HG03097 (cell line): ENCODE measurements at regions not wholly inside any gene's neighbourhood (a gene's known extent, or its start where the extent isn't known, plus 50 kb on each side); places are given as distances from the start of the nearest gene placed in this dataset.
"Not testable (repeated sequence)": the region's sequence is repeated elsewhere in the genome, so short reads cannot be mapped to it uniquely, and the experiment has no call there.

ENCODE experiments used
- ATAC-seq: cut with Tn5 transposase; IDR thresholded peaks from one replicate; pipeline ENCODE4 v1.9.1; 2021; ENCODE audit not compliant: unreplicated experiment, low FRiP score

- ATAC-seq: no peak
Observed at GRCh38 chr4:152200511-152201333, 335.2 kb downstream of the FBXW7 start.

- no peak for ATAC-seq
Observed at GRCh38 chr4:152197211-152197610, 338.7 kb downstream of the FBXW7 start.

- no peak for ATAC-seq
Observed at GRCh38 chr4:152195888-152196287, 340.0 kb downstream of the FBXW7 start.

- ATAC-seq: no peak
Observed at GRCh38 chr4:152193059-152193458, 342.8 kb downstream of the FBXW7 start.

- no peak for ATAC-seq
Observed at GRCh38 chr4:152190907-152191306, 345.0 kb downstream of the FBXW7 start.

GRCh38 chr4:152189451-152190179 is 346.3 kb downstream of the FBXW7 start:
- ATAC-seq: peak; percentile 91

- ATAC-seq: no peak
Observed at GRCh38 chr4:152188801-152189200, 347.1 kb downstream of the FBXW7 start.

GRCh38 chr4:152187693-152188092 is 348.2 kb downstream of the FBXW7 start:
- ATAC-seq: no peak

GRCh38 chr4:152185786-152186550 is 349.9 kb downstream of the FBXW7 start:
- no peak for ATAC-seq

GRCh38 chr4:152181150-152181549 is 354.7 kb downstream of the FBXW7 start:
- no peak for ATAC-seq

- no peak for ATAC-seq
Observed at GRCh38 chr4:152180369-152180768, 355.5 kb downstream of the FBXW7 start.

GRCh38 chr4:152177538-152177937 is 358.4 kb downstream of the FBXW7 start:
- not testable (repeated sequence) for ATAC-seq

GRCh38 chr4:152176627-152177214 is 359.2 kb downstream of the FBXW7 start:
- no peak for ATAC-seq

- no peak for ATAC-seq
Observed at GRCh38 chr4:152175586-152175985, 360.3 kb downstream of the FBXW7 start.

- no peak for ATAC-seq
Observed at GRCh38 chr4:152172146-152172545, 363.7 kb downstream of the FBXW7 start.

GRCh38 chr4:152171556-152171955 is 364.3 kb downstream of the FBXW7 start:
- ATAC-seq: no peak

- ATAC-seq: no peak
Observed at GRCh38 chr4:152169683-152170082, 366.2 kb downstream of the FBXW7 start.

GRCh38 chr4:152168987-152169616 is 366.8 kb downstream of the FBXW7 start:
- no peak for ATAC-seq

- ATAC-seq: no peak
Observed at GRCh38 chr4:152166567-152166966, 369.3 kb downstream of the FBXW7 start.

GRCh38 chr4:152165846-152166245 is 370.0 kb downstream of the FBXW7 start:
- ATAC-seq: no peak
